Coronary artery (tissue), 2 donors: ENCODE measurements at regions not wholly inside any gene's neighbourhood (a gene's known extent, or its start where the extent isn't known, plus 50 kb on each side); places are given as distances from the start of the nearest gene placed in this dataset.

Source experiments
- DNase-seq: peaks from one replicate; pipeline ENCODE4 v3.0.0-alpha.2; 2017; ENCODE audit warnings: low spot score
- H3K27ac ChIP-seq, 2 donors: fragments of 200-600 bp; sonication (generic); one replicate each; pipeline ENCODE4 v1.5.1; 2016 to 2019
- H3K4me3 ChIP-seq: fragments of 200-600 bp; sonication (generic); 2 replicates; pipeline ENCODE4 v1.5.1; 2016; ENCODE audit warnings: mild to moderate bottlenecking, moderate library complexity
- TF ChIP-seq, protein P1 (sequence below): fragments of 200-600 bp; sonication (generic); IDR thresholded peaks from one replicate; pipeline ENCODE4 v1.5.1; 2019; ENCODE audit warnings: antibody characterized with exemption

DNA sequence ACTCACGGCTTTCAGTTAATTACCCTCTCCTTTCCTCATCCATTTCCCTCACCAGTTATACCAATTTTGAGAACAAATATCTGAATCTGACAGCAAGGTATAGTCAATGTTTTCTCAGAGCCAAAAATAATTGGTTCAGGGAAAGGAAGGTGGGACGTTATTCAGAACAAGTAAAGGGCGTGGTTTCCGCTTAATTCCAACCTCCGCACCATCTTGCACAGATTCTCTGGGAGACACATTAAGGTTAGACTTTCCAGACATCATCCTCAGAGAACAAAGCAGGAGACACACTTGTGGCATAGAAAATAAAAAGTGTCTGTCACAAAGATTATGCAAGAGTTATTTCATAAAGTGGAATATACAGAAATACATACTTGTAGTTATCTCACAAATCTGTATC, 441.2 kb downstream of the IRX1 start:
- TF ChIP-seq, protein P1, sequence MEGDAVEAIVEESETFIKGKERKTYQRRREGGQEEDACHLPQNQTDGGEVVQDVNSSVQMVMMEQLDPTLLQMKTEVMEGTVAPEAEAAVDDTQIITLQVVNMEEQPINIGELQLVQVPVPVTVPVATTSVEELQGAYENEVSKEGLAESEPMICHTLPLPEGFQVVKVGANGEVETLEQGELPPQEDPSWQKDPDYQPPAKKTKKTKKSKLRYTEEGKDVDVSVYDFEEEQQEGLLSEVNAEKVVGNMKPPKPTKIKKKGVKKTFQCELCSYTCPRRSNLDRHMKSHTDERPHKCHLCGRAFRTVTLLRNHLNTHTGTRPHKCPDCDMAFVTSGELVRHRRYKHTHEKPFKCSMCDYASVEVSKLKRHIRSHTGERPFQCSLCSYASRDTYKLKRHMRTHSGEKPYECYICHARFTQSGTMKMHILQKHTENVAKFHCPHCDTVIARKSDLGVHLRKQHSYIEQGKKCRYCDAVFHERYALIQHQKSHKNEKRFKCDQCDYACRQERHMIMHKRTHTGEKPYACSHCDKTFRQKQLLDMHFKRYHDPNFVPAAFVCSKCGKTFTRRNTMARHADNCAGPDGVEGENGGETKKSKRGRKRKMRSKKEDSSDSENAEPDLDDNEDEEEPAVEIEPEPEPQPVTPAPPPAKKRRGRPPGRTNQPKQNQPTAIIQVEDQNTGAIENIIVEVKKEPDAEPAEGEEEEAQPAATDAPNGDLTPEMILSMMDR = no peak
- H3K4me3 ChIP-seq = no peak overlapping the region
- H3K27ac ChIP-seq = no peak overlapping the region
- DNase-seq = no peak

DNA sequence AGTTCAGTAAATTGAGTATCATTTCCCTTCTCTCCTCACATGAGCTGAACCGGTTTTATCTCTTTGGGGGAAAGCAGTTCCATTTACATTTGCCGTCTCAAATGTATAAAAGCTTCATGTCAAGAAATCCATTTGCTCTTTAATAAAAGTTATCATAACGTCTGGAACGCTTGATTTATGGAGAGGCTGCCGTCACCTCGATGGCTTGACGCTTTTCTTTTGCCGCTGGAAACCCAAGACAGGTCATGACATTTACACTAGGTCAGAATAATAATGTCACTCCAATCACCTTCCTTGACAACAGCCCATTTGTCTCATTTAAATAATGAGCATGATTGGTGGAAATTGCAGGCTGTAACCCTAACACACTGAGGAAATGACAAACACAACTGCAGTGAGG, 443.4 kb downstream of the IRX1 start:
- no peak overlapping the region for H3K27ac ChIP-seq
- H3K4me3 ChIP-seq = no peak overlapping the region
- DNase-seq = no peak
- TF ChIP-seq, protein P1 = no peak

- TF ChIP-seq, protein P1 = no peak
Observed at GRCh38 chr5:4042311-4042710, 446.7 kb downstream of the IRX1 start.

DNA sequence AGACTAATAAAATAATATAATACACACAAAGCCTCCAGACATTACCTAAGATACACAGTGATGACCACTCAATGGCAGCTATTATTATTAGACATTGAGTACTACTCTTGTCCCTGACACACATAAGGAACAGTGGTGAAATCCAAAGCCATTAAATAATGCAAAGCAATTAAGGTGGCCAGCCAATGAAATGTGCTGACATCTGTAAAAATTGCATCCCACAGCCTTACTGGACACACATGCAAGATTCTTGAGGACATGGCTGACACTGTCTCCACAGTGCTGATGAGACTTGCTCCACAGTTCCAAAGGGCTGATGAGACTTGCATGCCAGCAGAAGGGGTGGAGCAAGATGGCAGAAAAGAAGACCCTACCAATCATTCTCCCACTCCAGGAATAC, 447.5 kb downstream of the IRX1 start:
- Histone ChIP-seq H3K4me3 (no peak overlapping the region), H3K27ac (no peak overlapping the region)
- DNase-seq = no peak
- TF ChIP-seq, protein P1 = no peak

More at GRCh38 chr5:4042311-4042710, 446.7 kb downstream of the IRX1 start:
- Histone ChIP-seq H3K4me3 (no peak overlapping the region), H3K27ac (no peak overlapping the region)
- DNase-seq = no peak

DNA sequence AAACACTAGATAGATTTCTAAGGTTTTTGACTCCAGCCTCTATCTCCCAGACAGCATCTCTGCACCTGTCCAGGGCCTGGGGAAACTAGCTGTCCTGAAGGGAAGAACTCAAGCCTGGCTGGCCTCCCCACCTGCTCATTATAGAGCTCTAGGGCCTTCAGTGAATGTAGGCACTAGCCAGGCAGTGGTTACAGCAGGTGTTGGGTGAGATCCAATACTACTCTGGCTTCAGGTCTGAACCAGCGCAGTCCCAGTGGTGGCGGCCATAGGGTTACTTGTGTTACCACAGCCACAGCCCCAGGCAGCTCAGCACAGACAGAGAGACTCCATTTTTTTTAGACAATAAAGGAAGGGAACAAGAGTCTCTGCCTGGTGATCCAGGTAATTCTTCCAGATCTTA, 449.2 kb downstream of the IRX1 start:
- Histone ChIP-seq H3K4me3 (no peak overlapping the region), H3K27ac (no peak overlapping the region)
- TF ChIP-seq, protein P1 = no peak
- DNase-seq = no peak

DNA sequence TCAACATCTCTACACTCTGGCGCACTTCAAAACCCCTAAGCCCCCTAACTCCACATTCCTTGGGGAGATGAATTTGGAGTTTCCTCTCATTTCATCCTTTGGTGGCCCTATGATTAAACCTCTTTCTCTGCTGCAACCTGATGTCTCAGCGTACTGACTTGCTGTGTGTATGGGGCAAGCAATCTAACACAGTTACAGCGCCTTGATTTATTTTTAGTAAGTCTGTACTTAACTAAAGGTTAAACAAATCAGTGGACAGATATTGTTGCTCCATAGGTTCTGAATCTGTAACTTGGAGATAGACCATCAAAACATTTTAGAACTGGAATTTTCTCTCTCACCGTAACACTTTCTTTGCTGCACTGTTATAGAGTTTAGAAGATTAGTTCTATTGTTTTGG, 452.8 kb downstream of the IRX1 start:
- TF ChIP-seq, protein P1 = no peak
- no peak overlapping the region for H3K4me3 ChIP-seq

DNA sequence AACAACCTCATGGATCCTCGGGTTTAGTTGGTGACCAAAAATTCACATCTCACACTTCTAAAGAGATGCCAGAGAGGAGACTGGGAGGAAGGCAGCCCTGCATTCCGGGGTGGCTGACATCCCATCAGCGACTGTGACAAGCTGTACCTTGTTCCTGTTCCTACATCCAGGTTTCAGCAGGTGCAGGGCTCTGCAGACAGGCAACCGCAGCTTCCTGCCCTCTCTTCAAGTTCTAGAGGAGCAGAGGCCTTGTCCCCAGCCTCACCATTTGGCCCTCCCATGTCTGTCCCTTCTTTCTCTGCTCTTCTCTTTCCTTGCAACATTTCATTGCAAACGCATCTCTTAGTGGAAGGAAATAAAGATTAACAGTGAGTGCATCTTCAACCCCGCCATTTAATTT, 454.6 kb downstream of the IRX1 start:
- H3K4me3 ChIP-seq = no peak overlapping the region
- TF ChIP-seq, protein P1 = no peak
- no peak for DNase-seq
- no peak overlapping the region for H3K27ac ChIP-seq

More for the DNA sequence above, 452.8 kb downstream of the IRX1 start:
- no peak overlapping the region for H3K27ac ChIP-seq
- no peak for DNase-seq
